ENCODE measurements at regions not wholly inside any gene's neighbourhood (a gene's known extent, or its start where the extent isn't known, plus 50 kb on each side); places are given as distances from the start of the nearest gene placed in this dataset.

DNA sequence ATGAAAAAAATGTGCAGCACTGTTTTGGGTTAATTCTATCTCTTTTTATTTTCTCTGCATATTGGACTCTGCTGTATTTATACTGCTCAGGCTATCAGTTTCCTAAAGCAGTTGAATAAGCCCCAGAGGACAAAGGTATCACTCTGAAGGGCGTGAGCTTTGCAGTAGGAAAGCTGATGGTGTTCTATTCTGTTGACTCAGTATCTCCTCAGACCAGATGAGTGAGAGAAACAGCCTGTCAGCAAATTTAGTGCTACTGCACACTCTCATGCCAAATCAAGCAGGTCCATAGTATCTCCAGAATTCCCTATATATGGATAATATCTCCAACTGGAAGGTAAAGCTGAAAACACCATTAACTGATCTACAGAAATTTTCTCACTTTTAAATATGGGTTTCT is 132.3 kb upstream of the UGT8 start:
- H3K27ac ChIP-seq = no peak overlapping the region
- TF ChIP-seq, protein P1, sequence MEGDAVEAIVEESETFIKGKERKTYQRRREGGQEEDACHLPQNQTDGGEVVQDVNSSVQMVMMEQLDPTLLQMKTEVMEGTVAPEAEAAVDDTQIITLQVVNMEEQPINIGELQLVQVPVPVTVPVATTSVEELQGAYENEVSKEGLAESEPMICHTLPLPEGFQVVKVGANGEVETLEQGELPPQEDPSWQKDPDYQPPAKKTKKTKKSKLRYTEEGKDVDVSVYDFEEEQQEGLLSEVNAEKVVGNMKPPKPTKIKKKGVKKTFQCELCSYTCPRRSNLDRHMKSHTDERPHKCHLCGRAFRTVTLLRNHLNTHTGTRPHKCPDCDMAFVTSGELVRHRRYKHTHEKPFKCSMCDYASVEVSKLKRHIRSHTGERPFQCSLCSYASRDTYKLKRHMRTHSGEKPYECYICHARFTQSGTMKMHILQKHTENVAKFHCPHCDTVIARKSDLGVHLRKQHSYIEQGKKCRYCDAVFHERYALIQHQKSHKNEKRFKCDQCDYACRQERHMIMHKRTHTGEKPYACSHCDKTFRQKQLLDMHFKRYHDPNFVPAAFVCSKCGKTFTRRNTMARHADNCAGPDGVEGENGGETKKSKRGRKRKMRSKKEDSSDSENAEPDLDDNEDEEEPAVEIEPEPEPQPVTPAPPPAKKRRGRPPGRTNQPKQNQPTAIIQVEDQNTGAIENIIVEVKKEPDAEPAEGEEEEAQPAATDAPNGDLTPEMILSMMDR (IDR thresholded peaks at IDR 0.05) = no peak
- no peaks in the 10 kb centered on the region for H3K36me3 ChIP-seq
- intact Hi-C loops (cut with DNase I; ENCODE audit: low total_unique reads) = no loop called here
- H3K9me3 ChIP-seq = no peaks in the 10 kb centered on the region
- H3K4me1 ChIP-seq = no peaks in the 10 kb centered on the region
- no peak overlapping the region for H3K4me3 ChIP-seq
- no peak for DNase-seq
- no peaks in the 10 kb centered on the region for H3K27me3 ChIP-seq

DNA sequence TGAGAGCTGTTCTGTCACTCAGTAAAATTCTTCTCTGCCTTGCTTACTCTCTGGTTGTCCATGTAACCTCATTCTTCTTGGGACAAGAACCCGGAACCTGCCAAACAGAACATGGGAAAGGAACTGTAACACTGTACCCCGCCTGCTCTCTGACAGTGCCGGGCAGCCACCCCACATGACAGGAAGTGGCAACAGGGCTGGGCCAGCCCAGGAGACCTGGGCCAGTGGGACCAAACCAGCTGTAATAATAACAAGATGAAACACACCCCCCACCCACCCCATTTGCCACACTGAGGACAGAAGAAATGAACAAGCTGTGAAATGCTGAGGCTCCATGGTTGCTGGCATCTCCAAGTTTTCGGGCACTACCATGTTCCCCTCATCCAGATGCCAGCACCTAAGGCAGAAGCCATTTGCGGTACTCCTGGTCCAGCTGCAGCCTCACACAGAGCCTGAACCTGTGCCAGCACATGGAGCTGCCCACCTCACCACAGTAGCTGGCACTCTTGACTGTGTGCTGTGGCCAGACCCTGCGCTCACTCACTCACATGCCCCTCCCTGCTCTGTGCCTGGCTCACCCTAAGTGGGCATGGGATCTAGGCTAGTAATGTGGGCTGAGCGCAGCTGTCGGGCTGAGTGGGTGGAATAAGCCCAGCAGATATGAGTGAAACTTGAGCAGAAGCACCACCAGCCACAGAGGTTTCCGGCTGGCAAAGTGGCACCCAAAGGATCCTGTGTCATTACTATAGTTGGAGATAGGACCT is 126.2 kb upstream of the UGT8 start:
- TF ChIP-seq, protein P1 (IDR thresholded peaks at IDR 0.05) = no peak
- no peaks in the 10 kb centered on the region for H3K36me3 ChIP-seq
- intact Hi-C loops (cut with DNase I; ENCODE audit: low total_unique reads) = no loop called here

DNA sequence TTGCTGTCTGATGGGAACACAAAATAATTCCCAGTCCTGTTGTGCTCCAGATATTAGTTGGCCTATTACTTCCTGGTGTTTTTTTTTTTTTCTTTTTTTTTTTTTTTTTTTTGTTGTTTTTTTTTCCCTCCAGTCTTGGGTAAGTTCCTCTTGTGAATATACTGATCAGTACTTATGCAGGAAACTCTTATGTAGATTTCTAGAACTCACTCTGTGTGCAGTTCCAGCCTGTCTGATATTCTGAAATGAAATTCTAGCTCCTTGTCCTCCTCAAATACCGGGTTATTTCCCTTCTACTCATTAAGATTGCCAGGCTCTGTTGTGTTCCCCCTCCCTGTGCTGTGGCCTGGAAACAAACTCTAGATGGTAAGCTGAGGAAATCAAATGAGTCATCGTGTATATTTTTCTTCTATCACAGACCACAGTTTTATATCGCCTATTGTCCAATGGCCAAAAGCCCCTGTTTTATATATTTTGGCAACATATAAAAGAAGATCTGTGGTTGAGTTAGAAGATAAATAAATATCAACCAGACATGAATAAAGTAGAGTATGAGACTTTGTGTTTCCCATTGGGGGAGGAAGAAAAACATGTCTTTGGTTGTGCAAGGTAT is 124.3 kb upstream of the UGT8 start:
- H3K9me3 ChIP-seq = no peaks in the 10 kb centered on the region
- no peaks in the 10 kb centered on the region for H3K4me1 ChIP-seq
- no peak overlapping the region for H3K4me3 ChIP-seq
- H3K27ac ChIP-seq = no peak overlapping the region
- intact Hi-C loops (cut with DNase I; ENCODE audit: low total_unique reads) = no loop called here
- no peak for DNase-seq
- no peaks in the 10 kb centered on the region for H3K36me3 ChIP-seq
- H3K27me3 ChIP-seq = no peaks in the 10 kb centered on the region
- TF ChIP-seq, protein P1 (IDR thresholded peaks at IDR 0.05) = no peak

More for the DNA sequence above, 126.2 kb upstream of the UGT8 start:
- no peak for DNase-seq
- no peak overlapping the region for H3K27ac ChIP-seq
- H3K27me3 ChIP-seq = no peaks in the 10 kb centered on the region
- no peaks in the 10 kb centered on the region for H3K4me1 ChIP-seq
- no peaks in the 10 kb centered on the region for H3K9me3 ChIP-seq
- no peak overlapping the region for H3K4me3 ChIP-seq

DNA sequence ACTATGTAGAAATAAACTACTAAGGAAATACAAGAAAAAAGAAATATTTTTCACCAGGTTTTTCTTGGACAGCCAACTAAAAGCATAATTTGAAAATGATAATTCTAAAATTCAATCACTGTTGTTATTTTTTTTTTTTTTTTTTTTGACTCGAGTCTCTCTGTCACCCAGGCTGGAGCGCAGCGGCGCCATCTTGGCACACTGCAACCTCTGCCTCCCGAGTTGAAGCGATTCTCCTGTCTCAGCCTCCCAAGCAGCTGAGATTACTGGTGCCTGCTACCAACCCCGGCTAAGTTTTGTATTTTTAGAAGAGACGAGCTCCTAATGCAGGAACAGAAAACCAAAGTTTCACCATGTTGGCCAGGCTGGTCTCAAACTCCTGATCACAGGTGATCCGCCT is 122.3 kb upstream of the UGT8 start:
- TF ChIP-seq, protein P1 (IDR thresholded peaks at IDR 0.05) = no peak
- H3K4me1 ChIP-seq = no peaks in the 10 kb centered on the region
- no peaks in the 10 kb centered on the region for H3K36me3 ChIP-seq
- DNase-seq = no peak
- no peaks in the 10 kb centered on the region for H3K9me3 ChIP-seq
- no peaks in the 10 kb centered on the region for H3K27me3 ChIP-seq
- H3K4me3 ChIP-seq = no peak overlapping the region
- H3K27ac ChIP-seq = no peak overlapping the region
- intact Hi-C loops (cut with DNase I; ENCODE audit: low total_unique reads) = no loop called here

DNA sequence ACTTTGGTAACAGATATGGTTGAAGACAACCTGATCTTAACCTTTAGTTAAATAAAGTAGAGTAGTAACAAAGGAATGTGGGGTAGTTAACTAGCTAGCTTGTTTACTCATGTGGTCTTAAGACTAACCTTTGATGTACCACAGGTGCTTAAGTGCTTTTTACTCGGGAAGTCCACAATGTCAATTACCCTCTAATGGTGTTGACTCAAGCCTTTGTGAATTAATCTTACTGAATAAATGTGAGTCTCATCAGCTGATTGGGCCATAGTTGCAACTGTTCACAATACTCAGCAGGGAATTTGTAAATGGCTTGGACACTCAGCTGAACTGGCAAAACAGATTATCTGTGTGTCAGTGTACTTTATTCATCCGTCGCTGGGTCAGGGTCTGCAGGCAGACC is 119.0 kb upstream of the UGT8 start:
- TF ChIP-seq, protein P1 (IDR thresholded peaks at IDR 0.05) = no peak
- intact Hi-C loops (cut with DNase I; ENCODE audit: low total_unique reads) = no loop called here
- DNase-seq = no peak

More for the DNA sequence above, 119.0 kb upstream of the UGT8 start:
- Histone ChIP-seq H3K4me3 (no peak overlapping the region), H3K4me1 (no peaks in the 10 kb centered on the region), H3K27me3 (no peaks in the 10 kb centered on the region), H3K36me3 (no peaks in the 10 kb centered on the region), H3K9me3 (no peaks in the 10 kb centered on the region), H3K27ac (no peak overlapping the region)

Data from tibial artery (tissue), 4 donors.